Activated CD4-positive, alpha-beta memory T cell treated with anti-CD3 and anti-CD28 coated beads for 36 hours (primary cell): ENCODE measurements at regions not wholly inside any gene's neighbourhood (a gene's known extent, or its start where the extent isn't known, plus 50 kb on each side); places are given as distances from the start of the nearest gene placed in this dataset.
A peak's percentile ranks its signal among the peaks of the same experiment; 100 is the strongest.

ENCODE experiments used
- CTCF ChIA-PET: fragments of 350-600 bp; sonication (Branson Sonifier 250); formaldehyde crosslinking; loops from one replicate; lab custom pipeline; 2021; ENCODE audit warnings: antibody characterized with exemption, inconsistent platforms; lab: Charles Lee
- POLR2A ChIA-PET: fragments of 350-600 bp; sonication (Branson Sonifier 250); formaldehyde crosslinking; loops from one replicate; lab custom pipeline; 2021; ENCODE audit warnings: antibody characterized with exemption; lab: Charles Lee
- DNase-seq: peaks from one replicate; pipeline ENCODE4 v3.0.0-alpha.2; 2020
- H3K27ac Mint-ChIP-seq: one replicate; pipeline ENCODE4 v1.8.0; 2021; ENCODE audit warnings: mixed read lengths
- H3K27me3 Mint-ChIP-seq: one replicate; pipeline ENCODE4 v1.8.0; 2021; ENCODE audit warnings: mixed read lengths
- H3K36me3 Mint-ChIP-seq: one replicate; pipeline ENCODE4 v1.8.0; 2021; ENCODE audit warnings: mixed read lengths
- H3K4me1 Mint-ChIP-seq: one replicate; pipeline ENCODE4 v1.8.0; 2021; ENCODE audit warnings: low read depth, mixed read lengths
- H3K4me3 Mint-ChIP-seq: one replicate; pipeline ENCODE4 v1.8.0; 2021; ENCODE audit warnings: mild to moderate bottlenecking, mixed read lengths
- H3K9me3 Mint-ChIP-seq: one replicate; pipeline ENCODE4 v1.8.0; 2021; ENCODE audit warnings: mixed read lengths
- intact Hi-C: fragments of 100-400 bp; cut with micrococcal nuclease; formaldehyde crosslinking; loops from one replicate; pipeline ENCODE4 v1.15.1; 2023

- H3K36me3 Mint-ChIP-seq: no peaks in the 10 kb centered on the region
- POLR2A ChIA-PET: no interaction called here
- no peak overlapping the region for H3K27ac Mint-ChIP-seq
- DNase-seq: no peak
- H3K4me1 Mint-ChIP-seq: no peaks in the 10 kb centered on the region
- no peak overlapping the region for H3K4me3 Mint-ChIP-seq
- no peaks in the 10 kb centered on the region for H3K27me3 Mint-ChIP-seq
- intact Hi-C loops: no loop called here
- CTCF ChIA-PET: no interaction called here
- peaks cover 2% of the 10 kb centered on the region for H3K9me3 Mint-ChIP-seq
Observed at GRCh38 chr5:92527311-92528078, 1053.5 kb downstream of the NR2F1-AS1 start.

- H3K4me3 Mint-ChIP-seq: no peak overlapping the region
- no peaks in the 10 kb centered on the region for H3K4me1 Mint-ChIP-seq
- intact Hi-C loops: no loop called here
- no peaks in the 10 kb centered on the region for H3K36me3 Mint-ChIP-seq
- H3K9me3 Mint-ChIP-seq: peaks cover 12% of the 10 kb centered on the region
- no peak for DNase-seq
- ChIA-PET CTCF (no interaction called here), POLR2A (no interaction called here)
- no peak overlapping the region for H3K27ac Mint-ChIP-seq
- H3K27me3 Mint-ChIP-seq: no peaks in the 10 kb centered on the region
Observed at GRCh38 chr5:92525131-92525530, 1055.9 kb downstream of the NR2F1-AS1 start.

- H3K27ac Mint-ChIP-seq: no peak overlapping the region
- H3K27me3 Mint-ChIP-seq: no peaks in the 10 kb centered on the region
- DNase-seq: no peak
- H3K4me3 Mint-ChIP-seq: no peak overlapping the region
- H3K9me3 Mint-ChIP-seq: peaks cover 19% of the 10 kb centered on the region
- intact Hi-C loops: no loop called here
- H3K4me1 Mint-ChIP-seq: peaks cover 2% of the 10 kb centered on the region
- ChIA-PET POLR2A (no interaction called here), CTCF (no interaction called here)
- H3K36me3 Mint-ChIP-seq: no peaks in the 10 kb centered on the region
Observed at GRCh38 chr5:92519811-92520632, 1061.0 kb downstream of the NR2F1-AS1 start.

- no peak for DNase-seq
- Mint-ChIP-seq H3K9me3 (peaks cover 30% of the 10 kb centered on the region), H3K36me3 (no peaks in the 10 kb centered on the region), H3K4me3 (no peak overlapping the region), H3K27me3 (no peaks in the 10 kb centered on the region), H3K4me1 (peaks cover 2% of the 10 kb centered on the region), H3K27ac (no peak overlapping the region)
- POLR2A ChIA-PET: no interaction called here
- CTCF ChIA-PET: no interaction called here
- intact Hi-C loops: no loop called here
Observed at GRCh38 chr5:92518318-92518904, 1062.6 kb downstream of the NR2F1-AS1 start.

GRCh38 chr5:92514896-92515295 lies 1066.1 kb downstream of the NR2F1-AS1 start:
- DNase-seq: no peak
- ChIA-PET POLR2A (no interaction called here), CTCF (no interaction called here)
- Mint-ChIP-seq H3K9me3 (peaks cover 39% of the 10 kb centered on the region), H3K36me3 (no peaks in the 10 kb centered on the region), H3K27me3 (no peaks in the 10 kb centered on the region), H3K27ac (no peak overlapping the region), H3K4me1 (peaks cover 2% of the 10 kb centered on the region), H3K4me3 (no peak overlapping the region)
- intact Hi-C loops: no loop called here

- Mint-ChIP-seq H3K27me3 (no peaks in the 10 kb centered on the region), H3K36me3 (no peaks in the 10 kb centered on the region), H3K4me3 (no peak overlapping the region), H3K27ac (peak overlapping the region; percentile 14), H3K4me1 (no peaks in the 10 kb centered on the region), H3K9me3 (peaks cover 44% of the 10 kb centered on the region)
- intact Hi-C loops: no loop called here
- CTCF ChIA-PET: no interaction called here
- DNase-seq: peak; percentile 11
- POLR2A ChIA-PET: no interaction called here
Observed at GRCh38 chr5:92513067-92513466, 1068.0 kb downstream of the NR2F1-AS1 start.

GRCh38 chr5:92508271-92508670 lies 1072.7 kb downstream of the NR2F1-AS1 start:
- Mint-ChIP-seq H3K27me3 (no peaks in the 10 kb centered on the region), H3K4me3 (no peak overlapping the region), H3K4me1 (no peaks in the 10 kb centered on the region), H3K9me3 (peaks cover 41% of the 10 kb centered on the region), H3K27ac (no peak overlapping the region), H3K36me3 (no peaks in the 10 kb centered on the region)
- no peak for DNase-seq
- ChIA-PET CTCF (no interaction called here), POLR2A (no interaction called here)
- intact Hi-C loops: no loop called here

GRCh38 chr5:92505925-92506324 lies 1075.1 kb downstream of the NR2F1-AS1 start:
- Mint-ChIP-seq H3K4me3 (no peak overlapping the region), H3K27me3 (no peaks in the 10 kb centered on the region), H3K9me3 (peaks cover 29% of the 10 kb centered on the region), H3K4me1 (no peaks in the 10 kb centered on the region), H3K36me3 (no peaks in the 10 kb centered on the region), H3K27ac (no peak overlapping the region)
- ChIA-PET CTCF (no interaction called here), POLR2A (no interaction called here)
- intact Hi-C loops: no loop called here
- no peak for DNase-seq

- Mint-ChIP-seq H3K4me3 (no peak overlapping the region), H3K27ac (no peak overlapping the region), H3K36me3 (no peaks in the 10 kb centered on the region), H3K27me3 (no peaks in the 10 kb centered on the region), H3K9me3 (peaks cover 23% of the 10 kb centered on the region), H3K4me1 (no peaks in the 10 kb centered on the region)
- DNase-seq: no peak
- intact Hi-C loops: no loop called here
- CTCF ChIA-PET: no interaction called here
- POLR2A ChIA-PET: no interaction called here
Observed at GRCh38 chr5:92505145-92505544, 1075.9 kb downstream of the NR2F1-AS1 start.

- H3K27ac Mint-ChIP-seq: no peak overlapping the region
- ChIA-PET CTCF (no interaction called here), POLR2A (no interaction called here)
- H3K36me3 Mint-ChIP-seq: no peaks in the 10 kb centered on the region
- intact Hi-C loops: no loop called here
- no peak overlapping the region for H3K4me3 Mint-ChIP-seq
- no peaks in the 10 kb centered on the region for H3K4me1 Mint-ChIP-seq
- peaks cover 21% of the 10 kb centered on the region for H3K9me3 Mint-ChIP-seq
- H3K27me3 Mint-ChIP-seq: no peaks in the 10 kb centered on the region
- no peak for DNase-seq
Observed at GRCh38 chr5:92504346-92504745, 1076.7 kb downstream of the NR2F1-AS1 start.

- Mint-ChIP-seq H3K9me3 (no peaks in the 10 kb centered on the region), H3K36me3 (no peaks in the 10 kb centered on the region), H3K27me3 (no peaks in the 10 kb centered on the region), H3K27ac (no peak overlapping the region), H3K4me1 (no peaks in the 10 kb centered on the region), H3K4me3 (no peak overlapping the region)
- intact Hi-C loops: no loop called here
- ChIA-PET POLR2A (no interaction called here), CTCF (no interaction called here)
- DNase-seq: no peak
Observed at GRCh38 chr5:92500752-92501151, 1080.3 kb downstream of the NR2F1-AS1 start.

- H3K9me3 Mint-ChIP-seq: peaks cover 2% of the 10 kb centered on the region
- CTCF ChIA-PET: no interaction called here
- H3K4me3 Mint-ChIP-seq: no peak overlapping the region
- DNase-seq: no peak
- H3K4me1 Mint-ChIP-seq: no peaks in the 10 kb centered on the region
- POLR2A ChIA-PET: no interaction called here
- H3K27me3 Mint-ChIP-seq: no peaks in the 10 kb centered on the region
- no peak overlapping the region for H3K27ac Mint-ChIP-seq
- H3K36me3 Mint-ChIP-seq: no peaks in the 10 kb centered on the region
- intact Hi-C loops: no loop called here
Observed at GRCh38 chr5:92496545-92496944, 1084.5 kb downstream of the NR2F1-AS1 start.
